ENCODE measurements at regions not wholly inside any gene's neighbourhood (a gene's known extent, or its start where the extent isn't known, plus 50 kb on each side); places are given as distances from the start of the nearest gene placed in this dataset.

- TF ChIP-seq POLR2A (IDR thresholded peaks at IDR 0.05; ENCODE audit: low read depth, low read length), result no peak
- no peak for TF ChIP-seq POLR2AphosphoS5 (IDR thresholded peaks at IDR 0.05; ENCODE audit: low read depth, low read length)
Observed at GRCh38 chr4:171239196-171239595, 574.0 kb upstream of the GALNTL6 start.
